Natural killer cell (primary cell): ENCODE measurements at regions not wholly inside any gene's neighbourhood (a gene's known extent, or its start where the extent isn't known, plus 50 kb on each side); places are given as distances from the start of the nearest gene placed in this dataset.

Experiments
- ATAC-seq, 3 donors: fragments of 150-1000 bp in 2 of 3; fragments of 200-7000 bp in 1 of 3; cut with Tn5 transposase; 1 replicate in 1 of 3; 2 replicates in 2 of 3; pipeline ENCODE4 v1.10.0; 2021; ENCODE audit warnings: mild to moderate bottlenecking in 2 of 3, moderate library complexity in 2 of 3
- DNase-seq, 2 donors: peaks; one replicate each; pipeline versions ENCODE4 v3.0.0 to v3.0.0-alpha.2; 2013 to 2021; ENCODE audit warnings: mixed read lengths in 1 of 2
- H3K27ac ChIP-seq: one replicate; pipeline ENCODE4 v1.5.1; 2013; ENCODE audit warnings: mild to moderate bottlenecking, low read length
- H3K27me3 ChIP-seq: one replicate; pipeline ENCODE4 v1.6.1; 2013; ENCODE audit warnings: low read length; ENCODE audit not compliant: control insufficient read depth, insufficient read depth
- H3K36me3 ChIP-seq: one replicate; pipeline ENCODE4 v1.6.1; 2013; ENCODE audit warnings: low read length; ENCODE audit not compliant: control insufficient read depth, insufficient read depth
- H3K4me1 ChIP-seq: one replicate; pipeline ENCODE4 v1.6.1; 2013; ENCODE audit warnings: low read length; ENCODE audit not compliant: control insufficient read depth, insufficient read depth
- H3K4me3 ChIP-seq: one replicate; pipeline ENCODE4 v1.5.1; 2013; ENCODE audit warnings: low read length
- H3K9me3 ChIP-seq: one replicate; pipeline ENCODE4 v1.6.1; 2013; ENCODE audit warnings: low read length; ENCODE audit not compliant: control insufficient read depth, insufficient read depth
- H3K27ac Mint-ChIP-seq, 2 donors: one replicate each; pipeline ENCODE4 v1.8.0; 2022; ENCODE audit warnings: mild to moderate bottlenecking in 2 of 2, mixed read lengths in 2 of 2, moderate library complexity in 1 of 2
- H3K27me3 Mint-ChIP-seq, 2 donors: one replicate each; pipeline ENCODE4 v1.8.0; 2022; ENCODE audit warnings: low read depth in 2 of 2, mixed read lengths in 2 of 2
- H3K36me3 Mint-ChIP-seq: one replicate; pipeline ENCODE4 v1.8.0; 2022; ENCODE audit warnings: mixed read lengths
- H3K4me1 Mint-ChIP-seq, 2 donors: one replicate each; pipeline ENCODE4 v1.8.0; 2022; ENCODE audit warnings: mixed read lengths in 2 of 2
- H3K4me3 Mint-ChIP-seq: one replicate; pipeline ENCODE4 v1.8.0; 2022; ENCODE audit warnings: mild to moderate bottlenecking, moderate library complexity, mixed read lengths
- H3K9me3 Mint-ChIP-seq, 2 donors: one replicate each; pipeline ENCODE4 v1.8.0; 2022; ENCODE audit warnings: mixed read lengths in 2 of 2
- CTCF ChIP-seq: fragments of 200-600 bp; IDR thresholded peaks from one replicate; pipeline ENCODE4 v1.8.0; 2022; ENCODE audit warnings: antibody characterized with exemption
- WGBS: methylation state at CpG from one replicate; pipeline ENCODE4 v1.1.7; 2013; ENCODE audit warnings: missing lambda C conversion rate; ENCODE audit not compliant: insufficient coverage; 5-methylcytosine and 5-hydroxymethylcytosine counted together
- intact Hi-C: fragments of 100-400 bp; cut with micrococcal nuclease; formaldehyde crosslinking; loops from one replicate; pipeline ENCODE4 v1.14.2; 2022

GRCh38 chr4:119695216-119695615, 66.6 kb upstream of the PDE5A start:
- Histone ChIP-seq H3K9me3 (peaks cover 4% of the 10 kb centered on the region), H3K36me3 (no peaks in the 10 kb centered on the region), H3K27ac (no peak overlapping the region), H3K4me3 (no peak overlapping the region), H3K27me3 (no peaks in the 10 kb centered on the region), H3K4me1 (no peaks in the 10 kb centered on the region)
- no peak for TF ChIP-seq CTCF
- H3K9me3 Mint-ChIP-seq, result peaks cover 10 to 18% of the 10 kb centered on the region in 2 donors
- WGBS, result 100% methylated on average over 1 of the region's 2 CpGs
- no peaks in the 10 kb centered on the region for H3K4me1 Mint-ChIP-seq
- H3K27me3 Mint-ChIP-seq, result no peaks in the 10 kb centered on the region
- ATAC-seq (no peak), DNase-seq (no peak)
- H3K27ac Mint-ChIP-seq, result no peak overlapping the region
- no peak overlapping the region for H3K4me3 Mint-ChIP-seq
- intact Hi-C loops, result no loop called here
- H3K36me3 Mint-ChIP-seq, result no peaks in the 10 kb centered on the region

- no peak overlapping the region for H3K4me3 Mint-ChIP-seq
- H3K27ac Mint-ChIP-seq, result no peak overlapping the region
- Histone ChIP-seq H3K4me3 (no peak overlapping the region), H3K4me1 (no peaks in the 10 kb centered on the region), H3K9me3 (peaks cover 4% of the 10 kb centered on the region), H3K36me3 (no peaks in the 10 kb centered on the region), H3K27ac (no peak overlapping the region), H3K27me3 (no peaks in the 10 kb centered on the region)
- no peaks in the 10 kb centered on the region for H3K4me1 Mint-ChIP-seq
- TF ChIP-seq CTCF, result no peak
- intact Hi-C loops, result no loop called here
- ATAC-seq (no peak), DNase-seq (no peak)
- no peaks in the 10 kb centered on the region for H3K27me3 Mint-ChIP-seq
- peaks cover 6 to 12% of the 10 kb centered on the region in 2 donors for H3K9me3 Mint-ChIP-seq
- H3K36me3 Mint-ChIP-seq, result no peaks in the 10 kb centered on the region
Observed at GRCh38 chr4:119693126-119693525, 64.5 kb upstream of the PDE5A start.

- H3K36me3 Mint-ChIP-seq, result no peaks in the 10 kb centered on the region
- no peak overlapping the region for H3K27ac Mint-ChIP-seq
- WGBS, result 89% methylated on average over 1 of the region's 1 CpG
Observed at GRCh38 chr4:119692001-119692400, 63.4 kb upstream of the PDE5A start.

More at GRCh38 chr4:119692001-119692400, 63.4 kb upstream of the PDE5A start:
- H3K9me3 ChIP-seq, result peaks cover 4% of the 10 kb centered on the region
- H3K9me3 Mint-ChIP-seq, result peaks cover 6 to 12% of the 10 kb centered on the region in 2 donors
- no peaks in the 10 kb centered on the region for H3K27me3 Mint-ChIP-seq
- H3K27me3 ChIP-seq, result no peaks in the 10 kb centered on the region
- H3K4me3 ChIP-seq, result no peak overlapping the region
- no peaks in the 10 kb centered on the region for H3K4me1 ChIP-seq
- no peak for TF ChIP-seq CTCF
- DNase-seq (no peak), ATAC-seq (no peak)
- no peaks in the 10 kb centered on the region for H3K4me1 Mint-ChIP-seq
- no peaks in the 10 kb centered on the region for H3K36me3 ChIP-seq
- H3K27ac ChIP-seq, result no peak overlapping the region
- intact Hi-C loops, result no loop called here
- no peak overlapping the region for H3K4me3 Mint-ChIP-seq
